GM18517 (cell line): ENCODE measurements at regions not wholly inside any gene's neighbourhood (a gene's known extent, or its start where the extent isn't known, plus 50 kb on each side); places are given as distances from the start of the nearest gene placed in this dataset.

Experiments used
- ATAC-seq: cut with Tn5 transposase; IDR thresholded peaks from one replicate; pipeline ENCODE4 v1.9.1; 2021; ENCODE audit warnings: mild to moderate bottlenecking, moderate library complexity; ENCODE audit not compliant: unreplicated experiment

GRCh38 chr18:39976771-39977170 lies 1978.3 kb upstream of the PIK3C3 start:
- ATAC-seq: no peak

GRCh38 chr18:39972521-39972920 lies 1982.5 kb upstream of the PIK3C3 start:
- ATAC-seq: no peak

- ATAC-seq: no peak
These were observed 1985.1 kb upstream of the PIK3C3 start for GRCh38 chr18:39969803-39970494.

- no peak for ATAC-seq
These were observed 1988.8 kb upstream of the PIK3C3 start for GRCh38 chr18:39966275-39966674.

GRCh38 chr18:39962546-39962945 lies 1992.5 kb upstream of the PIK3C3 start:
- ATAC-seq: no peak

GRCh38 chr18:39960550-39960949 lies 1994.5 kb upstream of the PIK3C3 start:
- no peak for ATAC-seq

GRCh38 chr18:39959839-39960238 lies 1995.2 kb upstream of the PIK3C3 start:
- ATAC-seq: no peak

- no peak for ATAC-seq
These were observed 1996.2 kb upstream of the PIK3C3 start for GRCh38 chr18:39958876-39959275.

- no peak for ATAC-seq
These were observed 2002.2 kb upstream of the PIK3C3 start for GRCh38 chr18:39952816-39953215.

- ATAC-seq: no peak
These were observed 2003.8 kb upstream of the PIK3C3 start for GRCh38 chr18:39951142-39951720.

GRCh38 chr18:39946623-39947061 lies 2008.4 kb upstream of the PIK3C3 start:
- no peak for ATAC-seq

GRCh38 chr18:39945076-39945475 lies 2010.0 kb upstream of the PIK3C3 start:
- ATAC-seq: no peak

GRCh38 chr18:39942702-39943101 lies 2012.3 kb upstream of the PIK3C3 start:
- no peak for ATAC-seq

- no peak for ATAC-seq
These were observed 2016.1 kb upstream of the PIK3C3 start for GRCh38 chr18:39938676-39939608.

GRCh38 chr18:39935598-39935997 lies 2019.4 kb upstream of the PIK3C3 start:
- ATAC-seq: no peak

- ATAC-seq: no peak
These were observed 2036.2 kb upstream of the PIK3C3 start for GRCh38 chr18:39918847-39919246.

GRCh38 chr18:39913672-39914366 lies 2041.2 kb upstream of the PIK3C3 start:
- no peak for ATAC-seq

- ATAC-seq: no peak
These were observed 2043.3 kb upstream of the PIK3C3 start for GRCh38 chr18:39911716-39912115.

- no peak for ATAC-seq
These were observed 2045.3 kb upstream of the PIK3C3 start for GRCh38 chr18:39909706-39910105.

GRCh38 chr18:39886136-39886535 lies 2068.9 kb upstream of the PIK3C3 start:
- no peak for ATAC-seq

- ATAC-seq: no peak
These were observed 2082.4 kb upstream of the PIK3C3 start for GRCh38 chr18:39872651-39873050.
